ENCODE measurements at regions not wholly inside any gene's neighbourhood (a gene's known extent, or its start where the extent isn't known, plus 50 kb on each side); places are given as distances from the start of the nearest gene placed in this dataset.

DNA sequence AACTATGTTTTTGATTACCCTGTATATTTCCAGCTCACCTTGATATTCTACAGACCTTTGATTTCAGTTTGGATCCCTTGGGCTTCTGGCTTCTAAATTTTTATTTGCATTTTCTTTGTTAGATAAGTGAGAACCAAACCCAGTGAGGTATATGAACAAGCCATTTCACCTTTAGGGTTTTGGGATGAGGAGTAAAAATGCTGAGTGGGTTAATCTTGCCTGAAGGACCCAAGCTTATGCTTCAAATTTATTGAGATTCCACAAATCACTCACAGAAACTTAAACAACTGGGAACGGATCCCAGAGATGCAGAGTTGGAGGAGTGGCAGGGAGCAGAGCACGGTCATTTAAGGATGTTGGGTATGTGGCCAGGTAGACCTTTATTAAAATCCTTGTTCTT, 263.3 kb upstream of the BMP2 start:
- H3K4me3 ChIP-seq: no peak overlapping the region
- intact Hi-C loops (cut with DNase I; ENCODE audit: low total_unique reads): no loop called here
- H3K36me3 ChIP-seq: no peaks in the 10 kb centered on the region
- DNase-seq (ENCODE audit: low spot score in 2 of 2): no peak
- no peak for TF ChIP-seq POLR2A (IDR thresholded peaks at IDR 0.05)
- TF ChIP-seq POLR2AphosphoS5 (IDR thresholded peaks at IDR 0.05): no peak
- TF ChIP-seq, protein P1, sequence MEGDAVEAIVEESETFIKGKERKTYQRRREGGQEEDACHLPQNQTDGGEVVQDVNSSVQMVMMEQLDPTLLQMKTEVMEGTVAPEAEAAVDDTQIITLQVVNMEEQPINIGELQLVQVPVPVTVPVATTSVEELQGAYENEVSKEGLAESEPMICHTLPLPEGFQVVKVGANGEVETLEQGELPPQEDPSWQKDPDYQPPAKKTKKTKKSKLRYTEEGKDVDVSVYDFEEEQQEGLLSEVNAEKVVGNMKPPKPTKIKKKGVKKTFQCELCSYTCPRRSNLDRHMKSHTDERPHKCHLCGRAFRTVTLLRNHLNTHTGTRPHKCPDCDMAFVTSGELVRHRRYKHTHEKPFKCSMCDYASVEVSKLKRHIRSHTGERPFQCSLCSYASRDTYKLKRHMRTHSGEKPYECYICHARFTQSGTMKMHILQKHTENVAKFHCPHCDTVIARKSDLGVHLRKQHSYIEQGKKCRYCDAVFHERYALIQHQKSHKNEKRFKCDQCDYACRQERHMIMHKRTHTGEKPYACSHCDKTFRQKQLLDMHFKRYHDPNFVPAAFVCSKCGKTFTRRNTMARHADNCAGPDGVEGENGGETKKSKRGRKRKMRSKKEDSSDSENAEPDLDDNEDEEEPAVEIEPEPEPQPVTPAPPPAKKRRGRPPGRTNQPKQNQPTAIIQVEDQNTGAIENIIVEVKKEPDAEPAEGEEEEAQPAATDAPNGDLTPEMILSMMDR (IDR thresholded peaks at IDR 0.05): no peak
- peaks cover 0 to 6% of the 10 kb centered on the region in 2 donors for H3K9me3 ChIP-seq
- H3K4me1 ChIP-seq: no peaks in the 10 kb centered on the region
- H3K27ac ChIP-seq: no peak overlapping the region
- no peaks in the 10 kb centered on the region for H3K27me3 ChIP-seq

DNA sequence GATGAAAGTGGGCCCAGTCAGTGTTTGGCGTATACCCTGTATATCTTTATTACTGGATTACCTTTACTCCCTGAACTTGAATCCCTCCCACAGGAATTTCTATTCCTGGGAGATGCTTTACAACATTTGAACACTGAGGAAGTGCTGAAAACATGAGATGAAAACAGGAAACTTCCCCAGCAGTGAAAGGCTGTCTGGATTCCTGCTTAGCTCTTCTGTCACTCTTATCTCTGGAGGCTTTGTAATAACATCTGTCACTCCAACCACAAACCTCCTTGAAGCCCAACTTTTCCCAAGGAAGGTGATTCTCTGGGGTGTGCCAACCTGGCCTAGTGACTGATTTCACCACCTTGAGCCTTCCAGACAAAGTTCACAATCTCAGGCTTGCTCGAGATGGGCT, 264.5 kb upstream of the BMP2 start:
- no peaks in the 10 kb centered on the region for H3K27me3 ChIP-seq
- no peak for TF ChIP-seq POLR2AphosphoS5 (IDR thresholded peaks at IDR 0.05)
- TF ChIP-seq, protein P1 (IDR thresholded peaks at IDR 0.05): no peak
- H3K9me3 ChIP-seq: peaks cover 0 to 6% of the 10 kb centered on the region in 2 donors
- intact Hi-C loops (cut with DNase I; ENCODE audit: low total_unique reads): no loop called here
- DNase-seq (ENCODE audit: low spot score in 2 of 2): no peak
- no peak overlapping the region for H3K4me3 ChIP-seq
- no peaks in the 10 kb centered on the region for H3K4me1 ChIP-seq
- H3K36me3 ChIP-seq: no peaks in the 10 kb centered on the region
- H3K27ac ChIP-seq: no peak overlapping the region

DNA sequence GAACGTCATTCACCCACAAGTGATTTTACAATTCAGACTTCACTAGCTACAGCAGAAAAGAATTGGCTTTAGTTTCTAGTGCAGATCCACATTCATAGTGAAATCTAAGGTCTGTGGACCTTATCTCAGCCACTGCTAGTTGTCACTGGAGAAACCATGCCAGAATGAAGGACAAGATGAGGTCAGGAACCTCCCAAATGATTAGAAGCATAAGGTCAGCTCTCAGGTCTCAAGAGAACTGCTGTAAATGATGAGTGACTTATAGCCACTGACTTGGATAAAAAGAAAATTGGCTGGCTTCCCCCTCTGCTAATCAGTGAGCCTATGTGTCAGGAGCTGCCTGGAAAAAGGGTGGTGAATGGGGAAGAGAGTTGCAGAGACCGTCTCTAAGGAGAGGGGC, 265.3 kb upstream of the BMP2 start:
- Histone ChIP-seq H3K4me1 (no peaks in the 10 kb centered on the region), H3K9me3 (peaks cover 0 to 6% of the 10 kb centered on the region in 2 donors), H3K27ac (no peak overlapping the region), H3K36me3 (no peaks in the 10 kb centered on the region), H3K4me3 (no peak overlapping the region), H3K27me3 (no peaks in the 10 kb centered on the region)
- TF ChIP-seq POLR2A (IDR thresholded peaks at IDR 0.05): no peak
- TF ChIP-seq POLR2AphosphoS5 (IDR thresholded peaks at IDR 0.05): no peak
- TF ChIP-seq, protein P1 (IDR thresholded peaks at IDR 0.05): no peak
- intact Hi-C loops (cut with DNase I; ENCODE audit: low total_unique reads): no loop called here
- DNase-seq (ENCODE audit: low spot score in 2 of 2): no peak

DNA sequence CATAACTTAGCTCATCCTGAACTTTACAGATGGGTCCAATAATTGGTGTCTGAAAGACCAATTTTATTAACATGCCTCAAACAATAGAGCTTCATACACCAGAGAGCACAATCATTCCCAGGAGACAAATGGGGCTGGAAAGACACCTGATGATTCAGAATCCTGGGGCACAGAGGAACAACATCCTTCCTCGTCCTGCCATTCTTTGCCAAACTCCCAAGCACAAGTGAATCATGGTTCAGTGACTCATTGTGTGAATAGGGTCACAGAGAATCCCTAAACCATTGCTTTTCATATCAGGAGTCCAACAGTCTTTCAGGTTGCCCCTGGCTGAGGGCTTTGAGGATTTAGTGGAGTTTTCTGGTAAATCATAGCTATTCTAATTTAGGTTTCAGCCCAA, 266.4 kb upstream of the BMP2 start:
- DNase-seq (ENCODE audit: low spot score in 2 of 2): no peak
- no peak overlapping the region for H3K4me3 ChIP-seq
- peaks cover 0 to 6% of the 10 kb centered on the region in 2 donors for H3K9me3 ChIP-seq
- no peaks in the 10 kb centered on the region for H3K36me3 ChIP-seq
- no peak overlapping the region for H3K27ac ChIP-seq
- H3K4me1 ChIP-seq: no peaks in the 10 kb centered on the region
- TF ChIP-seq POLR2A (IDR thresholded peaks at IDR 0.05): no peak
- TF ChIP-seq POLR2AphosphoS5 (IDR thresholded peaks at IDR 0.05): no peak
- TF ChIP-seq, protein P1 (IDR thresholded peaks at IDR 0.05): no peak
- intact Hi-C loops (cut with DNase I; ENCODE audit: low total_unique reads): no loop called here
- H3K27me3 ChIP-seq: no peaks in the 10 kb centered on the region

DNA sequence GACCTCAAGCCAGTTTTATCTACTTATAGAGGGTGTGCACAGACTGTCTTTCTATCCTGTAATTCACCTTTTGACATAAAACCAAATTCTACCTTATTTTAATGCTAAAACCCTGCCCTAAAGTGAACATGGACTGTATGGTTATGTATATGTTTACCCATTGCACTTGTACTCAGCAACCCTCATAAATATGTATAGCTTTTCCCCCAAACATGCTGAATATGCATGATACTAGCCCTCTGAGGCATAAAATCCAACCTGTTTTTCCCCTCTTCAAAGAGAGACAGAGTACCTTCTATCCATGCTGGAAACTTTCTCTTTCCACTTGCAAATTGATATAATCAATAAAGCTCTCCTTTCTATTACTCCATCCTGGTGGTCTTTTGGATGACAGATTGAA, 267.9 kb upstream of the BMP2 start:
- TF ChIP-seq POLR2A (IDR thresholded peaks at IDR 0.05): no peak
- TF ChIP-seq POLR2AphosphoS5 (IDR thresholded peaks at IDR 0.05): no peak
- TF ChIP-seq, protein P1 (IDR thresholded peaks at IDR 0.05): no peak
- H3K9me3 ChIP-seq: peaks cover 0 to 6% of the 10 kb centered on the region in 2 donors
- DNase-seq (ENCODE audit: low spot score in 2 of 2): no peak
- intact Hi-C loops (cut with DNase I; ENCODE audit: low total_unique reads): no loop called here
- no peaks in the 10 kb centered on the region for H3K4me1 ChIP-seq
- H3K27ac ChIP-seq: no peak overlapping the region
- H3K4me3 ChIP-seq: no peak overlapping the region
- H3K36me3 ChIP-seq: no peaks in the 10 kb centered on the region
- no peaks in the 10 kb centered on the region for H3K27me3 ChIP-seq

Measured in breast epithelium (tissue), 4 donors.